Epithelial cell of proximal tubule (primary cell): ENCODE measurements at regions not wholly inside any gene's neighbourhood (a gene's known extent, or its start where the extent isn't known, plus 50 kb on each side); places are given as distances from the start of the nearest gene placed in this dataset.

Source experiments
- DNase-seq: peaks from one replicate; pipeline ENCODE4 v3.0.0-alpha.2; 2011; ENCODE audit warnings: low read depth
- H3K4me3 ChIP-seq: 2 replicates; pipeline ENCODE4 v1.5.1; 2011; ENCODE audit warnings: low read depth, mild to moderate bottlenecking, low read length
- CTCF ChIP-seq: conservative IDR thresholded peaks from 2 replicates; pipeline ENCODE4 v1.5.1; 2012; ENCODE audit warnings: low read depth, mild to moderate bottlenecking, low read length

- no peak for TF ChIP-seq CTCF
- H3K4me3 ChIP-seq, result no peak overlapping the region
- no peak for DNase-seq
Observed at GRCh38 chr4:53959343-53960120, 104.9 kb downstream of the CHIC2 start.

- no peak for DNase-seq
- no peak overlapping the region for H3K4me3 ChIP-seq
- no peak for TF ChIP-seq CTCF
Observed at GRCh38 chr4:53956454-53956853, 108.0 kb downstream of the CHIC2 start.

- no peak overlapping the region for H3K4me3 ChIP-seq
- no peak for TF ChIP-seq CTCF
- no peak for DNase-seq
Observed at GRCh38 chr4:53956053-53956452, 108.4 kb downstream of the CHIC2 start.

- no peak for TF ChIP-seq CTCF
- no peak overlapping the region for H3K4me3 ChIP-seq
- DNase-seq, result no peak
Observed at GRCh38 chr4:53951414-53951813, 113.0 kb downstream of the CHIC2 start.

- no peak overlapping the region for H3K4me3 ChIP-seq
- DNase-seq, result peak; percentile 79
- TF ChIP-seq CTCF, result no peak
Observed at GRCh38 chr4:53943345-53944085, 120.9 kb downstream of the CHIC2 start.

GRCh38 chr4:53942712-53943111 is 121.7 kb downstream of the CHIC2 start:
- no peak for TF ChIP-seq CTCF
- H3K4me3 ChIP-seq, result no peak overlapping the region
- DNase-seq, result no peak
